ENCODE measurements at regions not wholly inside any gene's neighbourhood (a gene's known extent, or its start where the extent isn't known, plus 50 kb on each side); places are given as distances from the start of the nearest gene placed in this dataset.
"Not testable (repeated sequence)": the region's sequence is repeated elsewhere in the genome, so short reads cannot be mapped to it uniquely, and the experiment has no call there.

DNA sequence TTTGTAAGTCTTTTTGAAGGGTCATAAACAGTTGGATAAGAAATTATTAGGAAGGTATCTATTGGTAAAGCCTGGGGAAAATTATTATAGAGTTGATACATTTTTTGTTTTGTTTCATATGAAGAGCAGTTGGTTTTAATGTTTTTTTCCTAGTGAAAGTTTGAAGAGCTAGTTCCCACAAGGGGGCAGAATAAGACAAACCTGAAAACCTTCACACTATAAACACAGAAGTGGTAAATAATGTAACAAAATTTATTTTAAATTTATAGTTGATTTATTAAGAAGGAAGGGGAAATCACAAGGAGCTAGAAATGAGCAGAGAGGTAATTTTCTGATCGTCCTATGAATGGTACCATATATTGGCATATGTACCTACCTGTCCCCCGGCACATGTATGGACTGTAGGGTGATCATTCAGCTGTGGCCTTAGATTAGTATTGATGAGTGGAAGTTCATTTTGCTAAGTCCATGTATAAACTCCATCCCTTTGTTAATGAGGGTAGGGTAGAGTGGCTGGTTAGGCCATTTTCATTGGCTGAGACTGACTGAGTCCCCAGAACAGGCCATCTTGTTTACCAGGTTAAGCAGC, 116.3 kb downstream of the TANC2 start:
- DNase-seq: no peak

DNA sequence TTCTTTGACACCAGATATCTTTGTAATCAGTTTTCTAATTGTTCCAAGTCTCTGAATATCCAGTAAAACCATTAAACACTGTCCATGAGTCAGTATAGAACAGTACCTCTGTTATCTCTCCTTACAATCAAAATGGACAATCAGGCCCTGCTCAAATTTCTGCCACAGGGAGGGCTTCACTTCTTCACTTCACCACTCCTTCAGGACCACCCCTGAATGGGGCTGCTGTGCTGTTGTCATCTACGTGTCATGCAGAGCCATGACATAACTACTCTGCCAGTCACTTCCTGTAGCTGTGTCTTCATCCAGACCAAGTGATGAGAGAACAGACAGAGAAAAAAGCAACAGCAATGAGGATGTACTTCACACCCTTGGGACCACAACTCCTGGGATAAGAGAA, 116.9 kb downstream of the TANC2 start:
- DNase-seq: no peak

DNA sequence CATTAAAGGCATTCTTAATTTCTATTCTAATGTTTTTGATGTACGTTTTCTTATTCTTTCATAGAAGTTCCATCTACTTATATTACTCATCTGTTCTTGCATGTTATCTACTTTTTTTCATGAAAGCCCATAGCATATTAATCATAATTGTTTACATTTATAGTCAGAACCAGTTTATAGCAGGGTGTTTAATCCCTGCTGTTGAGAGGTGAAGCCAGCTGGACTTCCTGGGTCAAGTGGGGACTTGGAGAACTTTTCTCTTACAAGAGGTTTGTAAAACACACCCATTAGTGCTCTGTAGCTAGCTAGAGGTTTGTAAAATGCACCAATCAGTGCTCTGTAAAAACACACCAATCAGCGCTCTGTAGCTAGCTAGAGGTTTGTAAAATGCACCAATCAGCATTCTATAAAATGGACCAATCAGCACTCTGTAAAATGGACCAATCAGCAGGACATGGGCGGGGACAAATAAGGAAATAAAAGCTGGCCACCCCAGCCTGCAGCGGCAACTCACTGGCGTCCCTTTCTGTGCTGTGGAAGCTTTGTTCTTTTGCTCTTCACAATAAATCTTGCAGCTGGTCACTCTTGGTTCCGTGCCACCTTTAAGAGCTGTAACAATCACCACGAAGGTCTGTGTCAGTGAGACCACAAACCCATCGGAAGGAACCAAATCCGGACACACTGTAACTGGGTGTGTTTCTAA, 120.6 kb downstream of the TANC2 start:
- no peak for DNase-seq

DNA sequence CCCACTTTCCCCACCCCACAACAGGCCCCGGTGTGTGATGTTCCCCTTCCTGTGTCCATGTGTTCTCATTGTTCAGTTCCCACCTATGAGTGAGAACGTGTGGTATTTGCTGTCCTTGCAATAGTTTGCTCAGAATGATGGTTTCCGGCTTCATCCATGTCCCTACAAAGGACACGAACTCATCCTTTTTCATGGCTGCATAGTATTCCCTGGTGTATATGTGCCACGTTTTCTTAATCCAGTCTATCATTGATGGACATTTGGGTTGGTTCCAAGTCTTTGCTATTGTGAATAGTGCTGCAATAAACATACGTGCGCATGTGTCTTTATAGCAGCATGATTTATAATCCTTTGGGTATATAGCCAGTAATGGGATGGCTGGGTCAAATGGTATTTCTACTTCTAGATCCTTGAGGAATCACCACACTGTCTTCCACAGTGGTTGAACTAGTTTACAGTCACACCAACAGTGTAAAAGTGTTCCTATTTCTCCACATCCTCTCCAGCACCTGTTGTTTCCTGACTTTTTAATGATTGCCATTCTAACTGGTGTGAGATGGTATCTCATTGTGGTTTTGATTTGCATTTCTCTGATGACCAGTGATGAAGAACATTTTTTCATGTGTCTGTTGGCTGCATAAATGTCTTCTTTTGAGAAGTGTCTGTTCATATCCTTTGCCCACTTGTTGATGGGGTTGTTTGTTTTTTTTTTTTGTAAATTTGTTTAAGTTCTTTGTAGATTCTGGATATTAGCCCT, 124.5 kb downstream of the TANC2 start:
- DNase-seq: not testable (repeated sequence)

DNA sequence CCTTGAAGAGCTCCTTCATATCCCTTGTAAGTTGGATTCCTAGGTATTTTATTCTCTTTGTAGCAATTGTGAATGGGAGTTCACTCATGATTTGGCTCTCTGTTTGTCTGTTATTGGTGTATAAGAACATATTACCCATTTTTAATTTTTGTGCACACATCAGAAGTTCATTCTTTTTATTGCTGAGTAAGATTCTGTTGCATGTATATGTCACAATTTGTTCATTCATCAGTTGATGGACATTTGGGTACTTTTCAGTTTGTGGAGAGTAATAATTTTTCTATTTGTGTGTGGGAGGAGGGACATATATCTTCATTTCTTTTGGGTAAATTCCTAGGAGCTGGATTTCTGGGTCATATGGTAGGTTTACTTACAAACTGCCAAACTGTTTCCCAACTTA, 125.9 kb downstream of the TANC2 start:
- DNase-seq: not testable (repeated sequence)

DNA sequence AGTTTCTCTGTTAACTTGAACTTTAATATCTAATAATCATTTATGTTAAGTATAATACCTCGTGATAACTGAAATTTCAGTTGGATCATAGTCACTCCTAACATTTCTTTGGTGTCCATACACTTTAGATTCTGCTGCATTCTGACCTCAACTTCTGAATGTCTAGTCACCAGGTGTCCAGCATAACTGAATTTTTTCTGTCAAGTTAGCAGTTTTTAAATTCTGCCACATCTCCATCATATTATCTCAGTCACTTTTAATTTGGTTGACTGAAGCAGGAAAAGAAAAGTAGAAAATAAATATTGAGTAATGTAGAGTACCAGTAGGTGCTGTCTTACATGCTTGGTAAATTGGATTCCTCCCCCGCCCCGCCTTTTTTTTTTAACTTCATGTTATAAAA, 128.6 kb downstream of the TANC2 start:
- DNase-seq: no peak

DNA sequence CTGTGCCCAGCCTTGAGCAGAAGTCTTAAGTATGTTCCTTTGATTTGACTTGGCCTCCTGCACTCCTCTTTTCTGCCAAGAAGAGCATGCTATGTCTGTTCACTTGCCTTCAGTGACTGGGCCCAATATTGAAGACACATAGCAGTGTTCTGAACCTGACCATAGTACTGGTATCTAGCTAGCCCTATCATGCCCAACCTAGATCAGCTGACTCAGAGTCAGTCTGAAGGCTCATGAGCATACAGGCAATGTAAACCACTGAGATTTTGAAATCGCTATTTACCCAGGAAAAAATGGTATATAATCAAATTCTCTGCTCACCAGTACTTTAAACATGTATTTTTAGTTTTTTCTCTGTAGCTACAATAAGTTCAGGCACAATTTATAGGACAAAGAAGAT, 129.4 kb downstream of the TANC2 start:
- DNase-seq: no peak

DNA sequence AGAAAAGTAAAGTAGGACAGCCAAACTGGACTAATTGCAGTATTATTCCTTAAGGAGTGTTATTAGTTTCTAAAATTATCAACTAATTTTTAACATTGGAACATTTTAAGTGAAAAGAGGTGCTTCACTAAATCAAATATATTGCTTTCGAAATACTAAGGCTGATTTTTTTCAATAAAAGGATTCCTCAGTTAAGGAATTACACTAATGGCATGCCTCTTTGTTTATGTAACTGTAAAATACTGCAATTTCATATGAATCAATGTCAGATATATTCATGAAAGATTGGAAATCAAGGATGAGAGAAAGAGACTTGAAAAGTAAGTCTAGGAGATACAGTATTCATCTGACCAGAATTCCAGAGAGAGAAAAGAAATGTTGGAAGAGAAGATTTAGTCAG, 129.8 kb downstream of the TANC2 start:
- DNase-seq: no peak

DNA sequence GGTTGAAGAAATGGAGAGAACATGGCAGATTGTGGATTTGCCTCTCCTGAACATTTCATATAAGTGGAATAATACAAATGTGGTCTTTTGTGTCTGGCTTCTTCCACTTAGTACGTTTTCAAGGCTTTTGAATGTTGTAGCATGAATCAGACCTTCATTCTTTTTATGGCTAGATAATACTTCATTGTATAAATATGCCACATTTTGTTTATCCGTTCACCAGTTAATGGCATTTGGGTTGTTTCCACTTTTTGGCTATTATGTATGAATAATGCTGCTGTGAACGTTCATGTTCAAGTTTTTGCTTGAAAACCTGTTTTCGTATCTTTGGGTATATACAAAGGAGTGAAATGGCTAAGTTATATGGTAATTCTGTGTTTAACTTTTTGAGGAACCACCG, 130.4 kb downstream of the TANC2 start:
- DNase-seq: no peak

DNA sequence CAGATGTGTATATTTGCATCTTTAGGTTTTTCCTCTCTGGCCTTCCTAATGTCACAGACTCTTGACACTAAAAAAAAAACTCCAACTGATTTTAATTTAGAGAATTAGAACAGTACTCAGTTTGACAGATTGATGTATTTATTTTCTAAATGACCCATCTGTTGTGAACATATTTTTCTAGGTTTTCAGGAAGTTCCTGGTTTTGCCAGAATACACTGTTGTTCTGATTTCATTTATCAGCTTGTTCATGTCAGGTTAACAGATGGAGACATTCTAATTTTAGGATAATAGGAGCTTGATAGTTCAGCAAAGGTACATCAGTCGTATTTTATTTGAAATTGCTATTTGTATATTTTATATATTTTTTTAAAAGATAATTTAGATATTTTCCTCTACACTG, 133.4 kb downstream of the TANC2 start:
- DNase-seq: no peak

DNA sequence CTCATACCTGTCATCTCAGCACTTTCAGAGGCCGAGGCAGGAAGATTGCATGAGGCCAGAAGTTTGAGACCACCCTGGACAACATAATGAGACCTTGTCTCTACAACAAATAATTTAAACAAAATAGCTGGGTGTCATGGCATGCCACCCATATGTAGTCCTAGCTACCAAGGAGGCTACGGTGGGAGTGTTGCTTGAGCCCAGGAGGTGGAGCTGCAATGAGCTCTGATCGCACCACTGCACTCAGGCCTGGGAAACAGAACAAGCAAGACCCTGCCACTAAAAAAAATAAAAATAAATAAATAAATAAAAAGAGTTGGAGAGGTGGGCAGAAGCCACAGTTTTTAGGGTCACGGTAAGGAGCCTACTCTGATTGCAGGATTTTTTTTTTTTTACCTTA, 136.0 kb downstream of the TANC2 start:
- DNase-seq: no peak

DNA sequence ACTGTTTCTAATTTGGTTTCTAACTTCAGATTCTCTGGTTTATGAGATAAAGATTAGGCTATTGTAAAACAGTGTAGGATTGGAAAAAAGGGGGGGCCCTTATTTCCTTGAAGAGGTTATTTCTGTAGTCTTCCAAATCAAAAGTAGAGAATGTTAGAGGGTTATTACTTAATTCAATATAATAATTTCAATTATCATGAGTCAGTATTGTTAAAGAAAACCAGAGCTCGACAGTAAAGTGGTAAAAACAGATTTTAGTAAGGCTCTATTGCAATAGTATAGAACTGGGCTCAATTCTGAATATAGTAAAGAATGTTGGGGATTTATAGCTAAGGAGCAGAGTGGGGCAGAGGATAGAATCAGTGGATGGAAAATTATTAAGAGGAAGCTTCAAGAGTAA, 140.0 kb downstream of the TANC2 start:
- DNase-seq: no peak

DNA sequence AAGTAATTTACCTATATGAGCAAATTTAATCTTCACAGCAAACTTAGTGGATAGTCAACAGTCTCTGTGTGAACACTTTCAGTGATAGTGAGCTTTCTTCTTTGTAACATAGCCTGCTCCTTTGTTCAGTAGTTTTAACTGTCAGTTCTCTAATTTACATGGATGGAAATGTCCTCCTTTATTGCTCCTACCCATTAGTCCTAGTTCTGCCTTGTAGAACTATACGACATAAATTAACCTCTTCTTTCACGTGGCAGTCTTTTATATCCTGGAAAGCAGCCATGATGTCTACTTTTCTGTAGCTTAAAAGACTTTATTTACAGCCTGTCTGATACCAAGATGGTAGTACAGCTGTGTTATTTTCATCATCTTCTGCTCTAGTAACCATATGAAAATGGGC, 143.6 kb downstream of the TANC2 start:
- no peak for DNase-seq

DNA sequence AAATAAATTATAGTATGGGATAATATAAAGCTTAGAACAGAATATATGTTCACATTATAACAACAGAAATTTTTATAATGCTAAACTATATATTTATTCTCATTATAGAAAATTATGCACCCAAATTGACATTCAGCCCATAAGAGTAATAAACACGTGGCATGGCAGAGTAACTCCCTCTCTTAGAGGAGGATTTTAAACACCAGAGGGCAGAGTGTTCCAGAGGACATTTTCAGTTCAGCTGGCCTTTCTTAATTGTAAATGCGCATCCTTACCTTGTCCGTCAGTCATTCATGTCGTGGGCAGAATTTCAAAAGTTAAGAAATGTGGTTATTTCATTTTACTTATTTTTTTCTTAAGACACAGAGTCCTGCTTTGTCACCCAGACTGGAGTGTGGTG, 147.1 kb downstream of the TANC2 start:
- no peak for DNase-seq

DNA sequence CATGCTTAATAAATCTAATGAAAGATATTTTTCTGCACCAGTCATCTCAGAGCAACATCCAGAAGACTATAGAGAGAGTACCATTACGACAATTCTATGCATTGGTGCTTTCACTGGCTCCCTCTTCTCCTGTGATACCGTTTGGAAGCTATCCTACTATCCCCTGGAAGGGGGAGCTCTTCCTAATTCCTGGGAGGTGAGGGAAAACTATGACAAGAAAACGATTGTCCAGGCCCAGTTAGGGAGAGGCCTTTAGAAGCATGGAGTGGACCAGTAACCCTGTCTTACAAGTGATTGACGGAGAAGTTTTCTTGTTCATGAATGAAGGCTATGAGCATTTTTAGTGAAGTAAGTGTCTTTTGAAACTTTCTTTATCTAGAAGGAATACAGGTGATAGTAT, 150.2 kb downstream of the TANC2 start:
- no peak for DNase-seq

DNA sequence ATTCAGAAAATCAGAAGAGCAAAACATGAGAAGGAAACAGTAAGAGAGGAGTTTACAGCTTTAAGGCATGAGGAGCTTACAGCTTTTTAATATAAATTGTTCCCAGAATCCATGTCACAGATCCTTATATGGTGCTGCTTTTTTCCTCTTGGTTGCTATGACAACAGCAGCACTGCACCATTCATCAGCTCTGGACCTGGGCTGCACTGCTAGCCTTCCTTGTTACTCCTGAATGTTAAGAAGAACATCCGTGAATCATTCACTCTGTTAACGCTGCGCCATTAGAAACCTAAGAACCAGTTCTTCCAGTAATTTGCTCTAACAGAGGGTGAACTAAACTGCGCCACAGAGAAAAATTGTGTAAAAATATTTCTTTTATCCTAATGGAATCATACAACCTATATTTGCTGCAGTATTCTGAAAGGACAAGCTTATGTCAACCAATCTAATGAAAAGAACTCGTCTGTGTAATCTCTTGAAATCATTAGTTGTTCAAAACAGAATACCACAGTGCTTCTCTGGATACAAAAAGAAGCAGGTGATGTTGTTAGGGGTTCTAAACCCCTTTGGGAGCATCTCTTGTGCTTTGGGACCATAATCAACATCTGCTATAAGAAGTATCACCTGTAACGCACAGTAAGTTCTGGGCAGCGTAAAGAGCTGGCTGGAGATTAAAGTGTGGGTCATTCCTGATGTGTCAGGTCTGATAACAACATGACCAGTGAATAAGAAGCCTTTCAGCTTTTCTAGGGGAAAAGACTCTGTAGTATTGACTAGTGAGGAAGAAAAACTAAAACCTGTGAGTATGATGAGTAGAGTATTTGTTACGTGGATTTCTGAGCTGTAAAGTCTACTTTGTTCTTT, 151.2 kb downstream of the TANC2 start:
- no peak for DNase-seq

DNA sequence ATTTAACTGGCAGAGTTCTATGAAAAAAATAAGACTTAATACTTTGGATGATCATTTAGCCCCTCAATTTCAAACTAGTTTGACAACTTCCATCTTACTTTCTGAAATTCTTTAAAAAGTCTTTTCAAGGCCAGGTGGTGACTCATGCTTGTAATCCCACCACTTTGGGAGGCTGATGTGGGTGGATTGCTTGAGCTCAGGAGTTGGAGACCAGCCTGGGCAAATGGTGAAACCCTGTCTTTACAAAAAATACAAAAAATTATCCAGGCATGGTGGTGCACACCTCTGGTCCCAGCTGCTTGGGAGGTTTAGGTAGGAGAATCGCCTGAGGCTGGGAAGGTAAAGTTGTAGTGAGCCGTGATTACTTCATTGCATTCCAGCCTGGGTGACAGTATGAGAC, 154.4 kb downstream of the TANC2 start:
- no peak for DNase-seq

DNA sequence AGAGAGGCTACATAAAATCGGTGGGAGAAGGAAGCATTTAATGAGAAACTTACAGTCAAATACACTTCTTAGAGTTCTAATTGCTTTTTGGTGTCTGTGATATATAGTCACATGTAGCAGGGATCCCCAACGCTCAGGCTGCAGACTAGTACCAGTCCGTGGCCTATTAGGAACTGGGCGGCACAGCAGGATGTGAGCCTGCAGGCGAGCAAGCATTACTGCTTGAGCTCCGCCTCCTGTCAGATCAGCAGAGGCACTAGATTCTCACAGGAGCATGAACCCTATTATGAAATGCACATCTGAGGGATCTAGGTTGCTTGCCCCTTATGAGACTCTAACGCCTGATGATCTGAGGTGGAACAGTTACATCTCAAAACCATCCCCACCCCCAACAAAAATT, 158.5 kb downstream of the TANC2 start:
- DNase-seq: no peak

DNA sequence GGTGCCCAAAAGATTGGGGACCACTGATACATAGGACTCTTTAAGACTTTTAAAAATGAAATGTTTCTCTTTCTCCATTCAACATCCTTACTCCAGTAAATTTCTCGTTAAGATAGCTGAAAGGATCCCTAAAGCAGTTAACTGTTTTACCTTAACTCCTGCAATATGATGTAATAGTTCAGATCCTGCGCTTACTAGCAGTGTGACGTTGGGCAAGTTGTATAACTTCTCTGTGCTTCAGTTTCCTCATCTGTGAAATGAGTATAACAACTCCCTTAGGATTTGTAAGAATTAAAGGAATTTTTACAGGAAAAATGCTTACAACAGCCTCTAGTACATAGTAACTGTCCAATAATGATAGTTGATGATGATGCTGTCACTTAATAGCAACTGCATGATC, 158.9 kb downstream of the TANC2 start:
- DNase-seq: no peak

DNA sequence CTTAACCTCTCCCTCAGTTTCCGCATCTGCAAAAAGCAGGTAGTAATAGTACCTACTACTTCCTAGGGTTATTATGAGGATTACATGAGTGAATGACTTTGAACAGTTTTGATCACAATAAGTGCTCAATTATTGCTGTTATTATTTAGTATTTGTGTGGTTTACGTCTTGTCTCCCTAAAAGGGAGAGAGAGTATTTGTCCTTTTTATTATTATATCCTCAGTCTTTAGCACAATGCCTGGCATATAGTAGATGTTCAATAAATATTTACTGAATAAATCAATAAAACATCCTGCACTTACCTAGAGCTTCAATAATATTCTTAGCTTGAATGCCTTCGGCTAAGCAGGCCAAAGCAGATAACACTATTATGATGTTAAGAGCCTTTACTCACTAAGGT, 160.0 kb downstream of the TANC2 start:
- no peak for DNase-seq

DNA sequence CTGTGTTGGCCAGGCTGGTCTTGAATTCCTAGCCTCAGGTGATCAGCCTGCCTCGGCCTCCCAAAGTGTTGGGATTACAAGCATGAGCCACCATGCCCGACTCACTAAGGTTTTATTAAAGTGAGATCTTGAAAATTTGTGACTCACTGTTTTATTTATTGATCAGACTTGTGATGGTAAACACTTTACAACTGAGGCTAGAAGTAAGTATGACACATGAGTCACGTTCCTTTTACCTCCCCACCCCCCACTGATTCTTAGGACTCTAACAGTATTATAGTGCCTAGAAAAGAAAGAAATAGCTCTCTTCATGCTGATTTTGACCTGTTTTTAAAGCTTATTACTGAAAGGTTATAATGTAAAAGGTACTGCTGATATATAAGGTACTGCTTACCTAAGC, 160.6 kb downstream of the TANC2 start:
- DNase-seq: no peak

DNA sequence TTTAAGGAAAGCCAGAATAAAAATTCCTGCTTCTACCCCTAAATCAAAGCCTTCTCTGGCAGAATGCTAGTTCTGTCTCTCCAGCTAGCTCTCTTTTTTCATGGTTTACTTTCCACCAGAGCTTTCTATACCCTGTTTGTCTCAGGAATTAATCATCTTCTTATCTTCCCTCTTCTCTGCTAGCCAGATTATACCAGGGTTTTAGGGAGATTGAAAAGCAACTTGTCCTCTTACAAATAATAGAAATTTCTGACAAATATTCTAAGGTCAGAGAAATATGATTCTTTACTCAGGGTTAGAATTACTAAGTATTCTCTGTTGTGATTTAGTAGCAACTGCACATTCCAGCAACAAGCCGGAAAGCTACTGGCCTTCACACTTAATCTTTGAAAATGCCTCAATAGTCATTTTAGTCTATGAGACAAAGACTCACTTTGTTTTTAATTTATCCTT, 166.4 kb downstream of the TANC2 start:
- no peak for DNase-seq

DNA sequence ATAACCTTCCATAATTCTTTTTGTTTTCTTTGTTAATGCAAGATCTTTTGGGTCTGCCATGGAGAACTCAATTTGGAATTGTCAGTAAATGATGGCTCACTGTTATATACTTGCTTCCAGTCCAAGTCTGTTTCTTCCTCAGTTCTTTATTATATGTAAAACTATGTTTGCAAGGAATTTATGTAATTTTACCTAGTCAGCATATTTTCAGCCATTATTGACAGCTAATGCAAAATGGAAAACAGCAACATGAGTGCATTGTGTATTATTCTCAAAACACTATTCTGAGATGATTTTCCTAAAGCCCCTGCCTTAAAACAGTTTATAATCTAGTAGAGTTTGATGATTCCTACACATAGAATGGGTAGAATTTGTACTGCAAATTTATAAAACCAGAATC, 167.5 kb downstream of the TANC2 start:
- no peak for DNase-seq

Measured in NCI-H187 treated with DMSO at 0.1 percent for 48 hours (cell line).